ENCODE measurements at regions not wholly inside any gene's neighbourhood (a gene's known extent, or its start where the extent isn't known, plus 50 kb on each side); places are given as distances from the start of the nearest gene placed in this dataset.

GRCh38 chr5:60350794-60351193 lies 349.2 kb downstream of the DEPDC1B start:
- 49 to 61% (median 51%) methylated on average over 3 of the region's 3 CpGs for WGBS, 3 donors
- H3K4me1 ChIP-seq (ENCODE audit: insufficient read depth): no peaks in the 10 kb centered on the region
- no peaks in the 10 kb centered on the region for H3K27me3 ChIP-seq
- H3K9me3 ChIP-seq: no peaks in the 10 kb centered on the region
- TF ChIP-seq POLR2A (IDR thresholded peaks at IDR 0.05) (no peak), EP300 (IDR thresholded peaks at IDR 0.05) (no peak)
- intact Hi-C loops (cut with DNase I): no loop called here
- no peak overlapping the region for H3K27ac ChIP-seq
- H3K36me3 ChIP-seq: no peaks in the 10 kb centered on the region
- H3K4me3 ChIP-seq: no peak overlapping the region
- DNase-seq: no peak

- no peak for TF ChIP-seq EP300 (IDR thresholded peaks at IDR 0.05)
- TF ChIP-seq POLR2A (IDR thresholded peaks at IDR 0.05): no peak
- no peak for TF ChIP-seq CTCF (IDR thresholded peaks at IDR 0.05)
- intact Hi-C loops (cut with DNase I): no loop called here
- no peak overlapping the region for H3K27ac ChIP-seq
- no peak overlapping the region for H3K4me3 ChIP-seq
- H3K27me3 ChIP-seq: no peaks in the 10 kb centered on the region
- H3K36me3 ChIP-seq: no peaks in the 10 kb centered on the region
- H3K4me1 ChIP-seq (ENCODE audit: insufficient read depth): no peaks in the 10 kb centered on the region
- DNase-seq: no peak
- H3K9me3 ChIP-seq: no peaks in the 10 kb centered on the region
- 80 to 85% (median 83%) methylated on average over 2 of the region's 2 CpGs for WGBS, 3 donors
Observed at GRCh38 chr5:60349891-60350415, 350.0 kb downstream of the DEPDC1B start.

- Histone ChIP-seq H3K4me3 (no peak overlapping the region), H3K36me3 (no peaks in the 10 kb centered on the region), H3K9me3 (no peaks in the 10 kb centered on the region), H3K27me3 (no peaks in the 10 kb centered on the region), H3K4me1 (ENCODE audit: insufficient read depth) (no peaks in the 10 kb centered on the region), H3K27ac (no peak overlapping the region)
- 60 to 82% (median 80%) methylated on average over 1 of the region's 1 CpG for WGBS, 3 donors
- no peak for DNase-seq
- intact Hi-C loops (cut with DNase I): no loop called here
- TF ChIP-seq POLR2A (IDR thresholded peaks at IDR 0.05) (no peak), EP300 (IDR thresholded peaks at IDR 0.05) (no peak), CTCF (IDR thresholded peaks at IDR 0.05) (no peak)
Observed at GRCh38 chr5:60346393-60346792, 353.6 kb downstream of the DEPDC1B start.

GRCh38 chr5:60343102-60343501 lies 356.9 kb downstream of the DEPDC1B start:
- no peak for DNase-seq
- H3K27me3 ChIP-seq: no peaks in the 10 kb centered on the region
- WGBS, 3 donors: 87 to 90% (median 90%) methylated on average over 4 of the region's 4 CpGs
- peaks cover 2% of the 10 kb centered on the region for H3K4me1 ChIP-seq (ENCODE audit: insufficient read depth)
- no peak overlapping the region for H3K4me3 ChIP-seq
- no peaks in the 10 kb centered on the region for H3K9me3 ChIP-seq
- no peaks in the 10 kb centered on the region for H3K36me3 ChIP-seq
- TF ChIP-seq POLR2A (IDR thresholded peaks at IDR 0.05): no peak
- TF ChIP-seq CTCF (IDR thresholded peaks at IDR 0.05): no peak
- TF ChIP-seq EP300 (IDR thresholded peaks at IDR 0.05): no peak
- intact Hi-C loops (cut with DNase I): no loop called here
- H3K27ac ChIP-seq: no peak overlapping the region

GRCh38 chr5:60340965-60341471 lies 358.9 kb downstream of the DEPDC1B start:
- 75 to 82% (median 79%) methylated on average over 2 of the region's 2 CpGs for WGBS, 3 donors
- Histone ChIP-seq H3K27me3 (no peaks in the 10 kb centered on the region), H3K4me3 (no peak overlapping the region), H3K9me3 (no peaks in the 10 kb centered on the region), H3K27ac (no peak overlapping the region), H3K4me1 (ENCODE audit: insufficient read depth) (peaks cover 2% of the 10 kb centered on the region), H3K36me3 (no peaks in the 10 kb centered on the region)
- intact Hi-C loops (cut with DNase I): no loop called here
- TF ChIP-seq CTCF (IDR thresholded peaks at IDR 0.05) (no peak), POLR2A (IDR thresholded peaks at IDR 0.05) (no peak), EP300 (IDR thresholded peaks at IDR 0.05) (no peak)
- no peak for DNase-seq
